H9 (cell line): ENCODE measurements at regions not wholly inside any gene's neighbourhood (a gene's known extent, or its start where the extent isn't known, plus 50 kb on each side); places are given as distances from the start of the nearest gene placed in this dataset.
A peak's percentile ranks its signal among the peaks of the same experiment; 100 is the strongest.

ENCODE experiments used
- DNase-seq: peaks from one replicate; pipeline ENCODE4 v3.0.0-alpha.2; 2017
- H2AFZ ChIP-seq: one replicate; pipeline ENCODE4 v1.6.1; 2013; ENCODE audit warnings: mild to moderate bottlenecking, low read length, control low read depth, moderate library complexity
- H2AK5ac ChIP-seq: 2 replicates; pipeline ENCODE4 v1.6.1; 2013; ENCODE audit warnings: low read length, control low read depth, mixed read lengths; ENCODE audit not compliant: insufficient read length
- H2BK120ac ChIP-seq: one replicate; pipeline ENCODE4 v1.6.1; 2013; ENCODE audit warnings: low read depth, mild to moderate bottlenecking, low read length, control low read depth, inconsistent platforms; ENCODE audit not compliant: poor library complexity, severe bottlenecking
- H2BK12ac ChIP-seq: 2 replicates; pipeline ENCODE4 v1.6.1; 2013; ENCODE audit warnings: low read length, control low read depth, mixed read lengths, low read depth; ENCODE audit not compliant: insufficient read length
- H2BK15ac ChIP-seq: 2 replicates; pipeline ENCODE4 v1.6.1; 2013; ENCODE audit warnings: low read depth, low read length, control low read depth
- H2BK20ac ChIP-seq: one replicate; pipeline ENCODE4 v1.6.1; 2013; ENCODE audit warnings: low read depth, mild to moderate bottlenecking, low read length, control low read depth, inconsistent platforms; ENCODE audit not compliant: poor library complexity, severe bottlenecking
- H2BK5ac ChIP-seq: 2 replicates; pipeline ENCODE4 v1.6.1; 2013; ENCODE audit warnings: low read length, control low read depth, mixed read lengths; ENCODE audit not compliant: insufficient read length
- H3K14ac ChIP-seq: 2 replicates; pipeline ENCODE4 v1.6.1; 2013; ENCODE audit warnings: low read length, control low read depth; ENCODE audit not compliant: insufficient read depth
- H3K18ac ChIP-seq: 2 replicates; pipeline ENCODE4 v1.6.1; 2013; ENCODE audit warnings: low read depth, mild to moderate bottlenecking, mixed read lengths, low read length, control low read depth; ENCODE audit not compliant: insufficient read length
- H3K23ac ChIP-seq: 2 replicates; pipeline ENCODE4 v1.6.1; 2013; ENCODE audit warnings: low read length, control low read depth, mixed read lengths, low read depth; ENCODE audit not compliant: insufficient read length
- H3K23me2 ChIP-seq: 2 replicates; pipeline ENCODE4 v1.6.1; 2013; ENCODE audit warnings: low read depth, mild to moderate bottlenecking, mixed read lengths, low read length, control low read depth; ENCODE audit not compliant: insufficient read length, poor library complexity, severe bottlenecking
- H3K27ac ChIP-seq: 2 replicates; pipeline ENCODE4 v1.5.1; 2013; ENCODE audit warnings: low read length, control low read depth, mixed read lengths, low read depth; ENCODE audit not compliant: insufficient read length
- H3K27me3 ChIP-seq: 2 replicates; pipeline ENCODE4 v1.6.1; 2013; ENCODE audit warnings: low read length, control low read depth, inconsistent platforms; ENCODE audit not compliant: insufficient read depth
- H3K4ac ChIP-seq: 2 replicates; pipeline ENCODE4 v1.6.1; 2013; ENCODE audit warnings: low read depth, mild to moderate bottlenecking, control low read depth, inconsistent platforms, low read length, moderate library complexity
- H3K4me1 ChIP-seq: 2 replicates; pipeline ENCODE4 v1.6.1; 2013; ENCODE audit warnings: low read length, control low read depth, inconsistent platforms; ENCODE audit not compliant: insufficient read depth
- H3K4me2 ChIP-seq: 2 replicates; pipeline ENCODE4 v1.6.1; 2013; ENCODE audit warnings: low read length, control low read depth, mixed read lengths; ENCODE audit not compliant: insufficient read length, insufficient read depth
- H3K56ac ChIP-seq: 2 replicates; pipeline ENCODE4 v1.6.1; 2013; ENCODE audit warnings: low read depth, mild to moderate bottlenecking, mixed read lengths, low read length, control low read depth; ENCODE audit not compliant: insufficient read length
- H3K79me1 ChIP-seq: 2 replicates; pipeline ENCODE4 v1.6.1; 2013; ENCODE audit warnings: low read depth, mild to moderate bottlenecking, moderate library complexity, low read length, control low read depth, inconsistent platforms; ENCODE audit not compliant: insufficient read depth, poor library complexity, severe bottlenecking
- H3K79me2 ChIP-seq: 2 replicates; pipeline ENCODE4 v1.6.1; 2013; ENCODE audit warnings: low read length, control low read depth, inconsistent platforms; ENCODE audit not compliant: insufficient read depth
- H3K9ac ChIP-seq: 2 replicates; pipeline ENCODE4 v1.6.1; 2013; ENCODE audit warnings: low read length, control low read depth, mixed read lengths; ENCODE audit not compliant: insufficient read length; ENCODE audit errors: extremely low read depth
- H3K9me3 ChIP-seq: one replicate; pipeline ENCODE4 v1.6.1; 2013; ENCODE audit warnings: low read depth, low read length, inconsistent platforms; ENCODE audit not compliant: control insufficient read depth
- H3T11ph ChIP-seq: one replicate; pipeline ENCODE4 v1.6.1; 2013; ENCODE audit warnings: mild to moderate bottlenecking, low read length, control low read depth, inconsistent platforms
- H4K20me1 ChIP-seq: one replicate; pipeline ENCODE4 v1.6.1; 2013; ENCODE audit not compliant: control insufficient read depth, insufficient read length, insufficient read depth
- H4K5ac ChIP-seq: 2 replicates; pipeline ENCODE4 v1.6.1; 2013; ENCODE audit warnings: low read depth, mild to moderate bottlenecking, mixed read lengths, low read length, control low read depth; ENCODE audit not compliant: insufficient read length
- H4K8ac ChIP-seq: replicated peaks from 2 replicates; pipeline ENCODE4 v1.6.1; 2013; ENCODE audit warnings: low read length, control low read depth, mixed read lengths, low read depth; ENCODE audit not compliant: insufficient read length
- H4K91ac ChIP-seq: 2 replicates; pipeline ENCODE4 v1.6.1; 2013; ENCODE audit warnings: low read depth, mild to moderate bottlenecking, moderate library complexity, mixed read lengths, low read length, control low read depth; ENCODE audit not compliant: insufficient read length
- H3K27ac Mint-ChIP-seq, 3 experiments: 2 replicates in 2 of 3; 3 replicates in 1 of 3; pipeline ENCODE4 v1.8.0; 2020 to 2021; ENCODE audit warnings: mixed read lengths in 3 of 3, mild to moderate bottlenecking in 1 of 3, moderate library complexity in 1 of 3
- H3K27me3 Mint-ChIP-seq: 2 replicates; pipeline ENCODE4 v1.8.0; 2021; ENCODE audit warnings: low read depth, mild to moderate bottlenecking, moderate library complexity, mixed read lengths
- H3K36me3 Mint-ChIP-seq, 3 experiments: 2 replicates in 2 of 3; 3 replicates in 1 of 3; pipeline ENCODE4 v1.8.0; 2020 to 2021; ENCODE audit warnings: low read depth in 3 of 3, mixed read lengths in 3 of 3; ENCODE audit not compliant: insufficient read depth in 1 of 3
- H3K4me1 Mint-ChIP-seq, 2 experiments: 2 replicates each; pipeline ENCODE4 v1.8.0; 2020; ENCODE audit warnings: mixed read lengths in 2 of 2
- H3K4me3 Mint-ChIP-seq, 2 experiments: 2 replicates in 1 of 2; 3 replicates in 1 of 2; pipeline ENCODE4 v1.8.0; 2020 to 2021; ENCODE audit warnings: mild to moderate bottlenecking in 2 of 2, mixed read lengths in 2 of 2, moderate library complexity in 1 of 2
- H3K9me3 Mint-ChIP-seq, 2 experiments: 2 replicates in 1 of 2; 3 replicates in 1 of 2; pipeline ENCODE4 v1.8.0; 2020; ENCODE audit warnings: mild to moderate bottlenecking in 2 of 2, mixed read lengths in 2 of 2, moderate library complexity in 1 of 2
- WGBS: extraction: QIAGEN DNeasy Blood & Tissue Kit; methylation state at CpG from one replicate; pipeline ENCODE4 v1.1.7; 2013; ENCODE audit warnings: missing lambda C conversion rate, low lambda C conversion rate, mixed read lengths; ENCODE audit not compliant: insufficient read length; ENCODE audit errors: extremely low coverage; 5-methylcytosine and 5-hydroxymethylcytosine counted together
- TF ChIP-seq, protein P1 (sequence below): fragments of 200-600 bp; sonication (generic); conservative IDR thresholded peaks from 3 replicates; pipeline ENCODE4 v1.8.0; 2021; ENCODE audit warnings: antibody characterized with exemption, mild to moderate bottlenecking

DNA sequence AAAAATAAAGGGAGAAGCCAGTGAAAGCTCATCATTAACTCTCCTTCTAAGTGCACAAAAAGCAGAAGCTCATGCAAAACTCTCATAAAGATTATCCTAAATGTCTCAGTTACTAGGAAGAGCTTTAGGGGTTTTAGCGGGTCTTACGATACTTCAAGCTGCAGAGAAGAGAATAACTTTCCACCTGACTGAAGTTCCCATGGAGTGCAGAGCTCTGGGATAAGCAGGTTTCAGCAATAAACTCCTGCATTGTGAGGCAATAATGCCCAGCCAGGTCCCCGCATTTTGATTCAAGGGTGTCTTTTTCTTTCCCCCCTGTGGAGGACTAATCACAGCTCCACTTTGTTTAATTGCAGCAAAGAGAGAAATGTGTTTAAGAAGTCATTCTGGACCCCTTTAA, 241.9 kb upstream of the SP8 start:
- Histone ChIP-seq H3K9ac (no peak overlapping the region), H2BK12ac (no peak overlapping the region), H3K23ac (no peak overlapping the region), H2BK5ac (no peak overlapping the region), H3K27ac (no peak overlapping the region), H3K56ac (no peak overlapping the region), H2AK5ac (no peak overlapping the region), H3K79me2 (no peaks in the 10 kb centered on the region), H3K23me2 (no peaks in the 10 kb centered on the region), H3K4ac (no peak overlapping the region), H3K14ac (no peak overlapping the region), H2BK15ac (no peak overlapping the region), H4K91ac (no peak overlapping the region), H3K18ac (no peak overlapping the region), H4K20me1 (no peaks in the 10 kb centered on the region), H3K9me3 (no peaks in the 10 kb centered on the region), H4K5ac (no peak overlapping the region), H2AFZ (no peak overlapping the region), H2BK20ac (no peak overlapping the region), H3T11ph (no peak overlapping the region), H3K4me2 (peak overlapping the region; percentile 27), H2BK120ac (no peak overlapping the region), H3K4me1 (peaks cover 7% of the 10 kb centered on the region; the same call in 1 of the 2 replicates), H3K27me3 (no peaks in the 10 kb centered on the region), H4K8ac (no peak overlapping the region), H3K79me1 (no peaks in the 10 kb centered on the region)
- Mint-ChIP-seq H3K36me3 (peaks cover 0 to under 1% (median 0%) of the 10 kb centered on the region in 3 experiments; a peak in 1 of 7 replicates), H3K27me3 (no peaks in the 10 kb centered on the region), H3K4me3 (peak overlapping the region in 1 of 2 experiments; percentile 15; a peak in 1 of 5 replicates), H3K27ac (peak overlapping the region in 2 of 3 experiments; percentile 82 to 84; a peak in 2 of 7 replicates), H3K9me3 (no peaks in the 10 kb centered on the region; a peak in 1 of 5 replicates), H3K4me1 (peaks cover 68 to 78% of the 10 kb centered on the region in 2 experiments)
- WGBS, result no CpG with 5 or more reads among the region's 3 CpGs
- no peak for DNase-seq
- TF ChIP-seq, protein P1, sequence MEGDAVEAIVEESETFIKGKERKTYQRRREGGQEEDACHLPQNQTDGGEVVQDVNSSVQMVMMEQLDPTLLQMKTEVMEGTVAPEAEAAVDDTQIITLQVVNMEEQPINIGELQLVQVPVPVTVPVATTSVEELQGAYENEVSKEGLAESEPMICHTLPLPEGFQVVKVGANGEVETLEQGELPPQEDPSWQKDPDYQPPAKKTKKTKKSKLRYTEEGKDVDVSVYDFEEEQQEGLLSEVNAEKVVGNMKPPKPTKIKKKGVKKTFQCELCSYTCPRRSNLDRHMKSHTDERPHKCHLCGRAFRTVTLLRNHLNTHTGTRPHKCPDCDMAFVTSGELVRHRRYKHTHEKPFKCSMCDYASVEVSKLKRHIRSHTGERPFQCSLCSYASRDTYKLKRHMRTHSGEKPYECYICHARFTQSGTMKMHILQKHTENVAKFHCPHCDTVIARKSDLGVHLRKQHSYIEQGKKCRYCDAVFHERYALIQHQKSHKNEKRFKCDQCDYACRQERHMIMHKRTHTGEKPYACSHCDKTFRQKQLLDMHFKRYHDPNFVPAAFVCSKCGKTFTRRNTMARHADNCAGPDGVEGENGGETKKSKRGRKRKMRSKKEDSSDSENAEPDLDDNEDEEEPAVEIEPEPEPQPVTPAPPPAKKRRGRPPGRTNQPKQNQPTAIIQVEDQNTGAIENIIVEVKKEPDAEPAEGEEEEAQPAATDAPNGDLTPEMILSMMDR, result no peak
